Neural crest cell (in vitro differentiated cells): ENCODE measurements at regions not wholly inside any gene's neighbourhood (a gene's known extent, or its start where the extent isn't known, plus 50 kb on each side); places are given as distances from the start of the nearest gene placed in this dataset.

Source experiments
- DNase-seq: peaks from one replicate; pipeline ENCODE4 v3.0.0; 2021; ENCODE audit warnings: low read depth, mixed read lengths, low spot score
- H3K27ac Mint-ChIP-seq: one replicate; pipeline ENCODE4 v1.8.0; 2021; ENCODE audit warnings: mild to moderate bottlenecking, mixed read lengths; ENCODE audit not compliant: unreplicated experiment
- H3K27me3 Mint-ChIP-seq: 2 replicates; pipeline ENCODE4 v1.8.0; 2021; ENCODE audit warnings: low read depth, mild to moderate bottlenecking, mixed read lengths
- H3K36me3 Mint-ChIP-seq: 2 replicates; pipeline ENCODE4 v1.8.0; 2021; ENCODE audit warnings: low read depth, mild to moderate bottlenecking, mixed read lengths
- H3K4me1 Mint-ChIP-seq: 2 replicates; pipeline ENCODE4 v1.8.0; 2021; ENCODE audit warnings: mixed read lengths
- H3K4me3 Mint-ChIP-seq: one replicate; pipeline ENCODE4 v1.8.0; 2021; ENCODE audit warnings: mild to moderate bottlenecking, mixed read lengths
- H3K9me3 Mint-ChIP-seq: 2 replicates; pipeline ENCODE4 v1.8.0; 2021; ENCODE audit warnings: mixed read lengths
- CTCF ChIP-seq: fragments of 200-600 bp; sonication (generic); conservative IDR thresholded peaks from 2 replicates; pipeline ENCODE4 v1.5.0; 2021; ENCODE audit warnings: antibody characterized with exemption, mild to moderate bottlenecking

- DNase-seq, result no peak
- Mint-ChIP-seq H3K27me3 (no peaks in the 10 kb centered on the region), H3K4me3 (no peak overlapping the region), H3K36me3 (no peaks in the 10 kb centered on the region), H3K9me3 (no peaks in the 10 kb centered on the region), H3K4me1 (peaks cover 29% of the 10 kb centered on the region), H3K27ac (no peak overlapping the region)
- TF ChIP-seq CTCF, result no peak
These were observed 402.6 kb downstream of the FUT8 start for GRCh38 chr14:65815127-65815526.

DNA sequence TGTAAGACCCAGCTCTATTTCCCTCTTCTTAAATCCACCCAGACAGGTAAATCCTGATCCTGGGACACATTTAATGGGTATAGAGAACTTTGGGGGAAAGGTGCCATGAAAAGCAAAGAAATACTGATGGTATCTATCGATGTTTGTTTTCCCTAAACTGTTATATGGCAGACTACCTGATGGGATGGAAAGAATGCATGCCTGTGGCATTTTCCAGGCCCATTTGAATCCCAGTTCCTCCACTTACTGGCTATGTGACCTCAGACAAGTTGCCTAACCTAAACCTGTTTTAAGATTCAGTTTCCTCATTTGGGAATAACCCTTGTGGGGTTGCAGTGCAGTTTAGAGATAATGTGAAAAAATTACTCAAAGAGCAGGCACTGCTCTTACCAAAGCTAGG, 404.5 kb downstream of the FUT8 start:
- no peak for DNase-seq
- no peak for TF ChIP-seq CTCF
- Mint-ChIP-seq H3K4me1 (peaks cover 13% of the 10 kb centered on the region), H3K4me3 (no peak overlapping the region), H3K36me3 (no peaks in the 10 kb centered on the region), H3K27ac (no peak overlapping the region), H3K9me3 (no peaks in the 10 kb centered on the region), H3K27me3 (no peaks in the 10 kb centered on the region)

- H3K4me3 Mint-ChIP-seq, result no peak overlapping the region
- H3K27ac Mint-ChIP-seq, result no peak overlapping the region
- peaks cover 2% of the 10 kb centered on the region for H3K4me1 Mint-ChIP-seq
- no peaks in the 10 kb centered on the region for H3K27me3 Mint-ChIP-seq
- H3K9me3 Mint-ChIP-seq, result no peaks in the 10 kb centered on the region
- no peak for DNase-seq
- H3K36me3 Mint-ChIP-seq, result no peaks in the 10 kb centered on the region
- TF ChIP-seq CTCF, result no peak
These were observed 407.0 kb downstream of the FUT8 start for GRCh38 chr14:65819569-65819968.

DNA sequence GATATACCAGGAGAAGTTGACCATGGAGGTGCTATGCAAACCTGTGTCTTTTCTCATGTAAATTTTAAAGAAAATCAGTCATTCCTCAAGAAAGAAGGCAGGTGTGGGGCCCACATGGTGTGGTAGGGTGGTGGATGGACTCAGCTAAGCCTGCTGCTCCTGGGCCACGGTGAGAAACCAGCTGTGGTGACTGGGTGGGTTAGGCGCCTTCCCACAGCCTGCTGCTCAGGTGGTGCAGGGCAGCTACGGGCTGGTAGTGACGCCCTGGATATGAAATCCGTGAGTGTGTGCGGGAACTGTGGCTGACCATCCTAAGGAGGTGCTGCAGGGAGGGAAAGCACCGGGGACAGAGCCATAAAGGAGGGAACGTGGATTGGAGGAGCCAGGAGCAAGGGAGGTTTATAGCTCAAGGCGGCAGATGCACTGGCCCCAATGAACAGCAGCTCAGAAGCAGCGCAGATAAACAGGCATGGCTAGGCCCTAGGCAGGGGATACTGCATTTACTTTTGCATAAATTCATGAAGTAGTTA, 408.8 kb downstream of the FUT8 start:
- no peak overlapping the region for H3K4me3 Mint-ChIP-seq
- no peak for TF ChIP-seq CTCF
- H3K9me3 Mint-ChIP-seq, result no peaks in the 10 kb centered on the region
- peaks cover 14% of the 10 kb centered on the region for H3K4me1 Mint-ChIP-seq
- no peak for DNase-seq
- H3K36me3 Mint-ChIP-seq, result no peaks in the 10 kb centered on the region
- no peak overlapping the region for H3K27ac Mint-ChIP-seq
- peaks cover 3% of the 10 kb centered on the region for H3K27me3 Mint-ChIP-seq

GRCh38 chr14:65824285-65824977, 411.9 kb downstream of the FUT8 start:
- Mint-ChIP-seq H3K27ac (no peak overlapping the region), H3K27me3 (peaks cover 9% of the 10 kb centered on the region), H3K9me3 (no peaks in the 10 kb centered on the region), H3K4me3 (no peak overlapping the region), H3K4me1 (peaks cover 16% of the 10 kb centered on the region), H3K36me3 (no peaks in the 10 kb centered on the region)
- peak; percentile 67 for DNase-seq
- TF ChIP-seq CTCF, result peak; percentile 99
